GM23338 (cell line): ENCODE measurements at regions not wholly inside any gene's neighbourhood (a gene's known extent, or its start where the extent isn't known, plus 50 kb on each side); places are given as distances from the start of the nearest gene placed in this dataset.

Source experiments
- ATAC-seq: fragments of 200-7000 bp; cut with Tn5 transposase; 3 replicates; pipeline ENCODE4 v1.9.1; 2020
- DNase-seq: peaks from one replicate; pipeline ENCODE4 v3.0.0-alpha.2; 2015; ENCODE audit warnings: low spot score
- H2AFZ ChIP-seq: fragments of 200-600 bp; sonication (generic); 2 replicates; pipeline ENCODE4 v1.8.0; 2016; ENCODE audit warnings: antibody characterized with exemption, mild to moderate bottlenecking, moderate library complexity
- H3F3A ChIP-seq: fragments of 200-600 bp; sonication (generic); replicated peaks from 2 replicates; pipeline ENCODE4 v1.8.0; 2017; ENCODE audit warnings: antibody characterized with exemption, mixed run types, low read depth
- H3K27ac ChIP-seq: fragments of 200-600 bp; sonication (generic); 2 replicates; pipeline ENCODE4 v1.6.1; 2016; ENCODE audit warnings: low read depth
- H3K27me3 ChIP-seq: fragments of 200-600 bp; sonication (generic); 2 replicates; pipeline ENCODE4 v1.8.0; 2016; ENCODE audit warnings: mild to moderate bottlenecking, mixed run types, moderate library complexity; ENCODE audit not compliant: insufficient read depth
- H3K36me3 ChIP-seq: fragments of 200-600 bp; sonication (generic); 2 replicates; pipeline ENCODE4 v1.8.0; 2016; ENCODE audit warnings: mild to moderate bottlenecking; ENCODE audit not compliant: insufficient read depth
- H3K4me1 ChIP-seq: fragments of 200-600 bp; sonication (generic); 2 replicates; pipeline ENCODE4 v1.8.0; 2016; ENCODE audit warnings: mild to moderate bottlenecking, moderate library complexity; ENCODE audit not compliant: insufficient read depth
- H3K4me2 ChIP-seq: fragments of 200-600 bp; sonication (generic); 2 replicates; pipeline ENCODE4 v1.7.1; 2017; ENCODE audit warnings: mixed run types
- H3K4me3 ChIP-seq: fragments of 200-600 bp; sonication (generic); 2 replicates; pipeline ENCODE4 v1.6.1; 2016; ENCODE audit warnings: mixed run types
- H3K79me2 ChIP-seq: fragments of 200-600 bp; sonication (generic); replicated peaks from 2 replicates; pipeline ENCODE4 v1.8.0; 2017; ENCODE audit warnings: mild to moderate bottlenecking; ENCODE audit not compliant: insufficient read depth
- H3K9me2 ChIP-seq: fragments of 200-600 bp; sonication (generic); 2 replicates; pipeline ENCODE4 v1.8.0; 2017; ENCODE audit not compliant: insufficient read depth
- H4K20me1 ChIP-seq: fragments of 200-600 bp; sonication (generic); replicated peaks from 2 replicates; pipeline ENCODE4 v1.8.0; 2017; ENCODE audit warnings: mild to moderate bottlenecking; ENCODE audit not compliant: insufficient read depth
- H3K27ac Mint-ChIP-seq: 2 replicates; pipeline ENCODE4 v1.8.0; 2020; ENCODE audit warnings: inconsistent platforms, mild to moderate bottlenecking, moderate library complexity, mixed read lengths
- H3K27me3 Mint-ChIP-seq: 3 replicates; pipeline ENCODE4 v1.8.0; 2022; ENCODE audit warnings: low read depth, mild to moderate bottlenecking, moderate library complexity, mixed read lengths, inconsistent platforms; ENCODE audit not compliant: insufficient read depth, poor library complexity
- H3K36me3 Mint-ChIP-seq: 3 replicates; pipeline ENCODE4 v1.8.0; 2021; ENCODE audit warnings: low read depth, mild to moderate bottlenecking, inconsistent platforms, moderate library complexity, mixed read lengths
- H3K4me1 Mint-ChIP-seq: 3 replicates; pipeline ENCODE4 v1.8.0; 2020; ENCODE audit warnings: mild to moderate bottlenecking, inconsistent platforms, mixed read lengths
- H3K4me3 Mint-ChIP-seq: 3 replicates; pipeline ENCODE4 v1.8.0; 2021; ENCODE audit warnings: moderate library complexity, mild to moderate bottlenecking, inconsistent platforms, mixed read lengths
- H3K9me3 Mint-ChIP-seq: 3 replicates; pipeline ENCODE4 v1.8.0; 2020; ENCODE audit warnings: moderate library complexity, mild to moderate bottlenecking, inconsistent platforms, mixed read lengths
- CREB1 ChIP-seq: fragments of 250-450 bp; sonication (Bioruptor Pico); IDR thresholded peaks from 2 replicates; pipeline ENCODE4 v1.5.0; 2020; ENCODE audit warnings: low read depth, mild to moderate bottlenecking, moderate library complexity
- JUNB ChIP-seq: IDR thresholded peaks from one replicate; pipeline ENCODE4 v1.6.1; 2016; ENCODE audit warnings: antibody characterized with exemption; ENCODE audit not compliant: unreplicated experiment
- POLR2AphosphoS5 ChIP-seq: IDR thresholded peaks from 2 replicates; pipeline ENCODE4 v1.6.1; 2016; ENCODE audit warnings: antibody characterized with exemption, low read depth
- STAT1 ChIP-seq: IDR thresholded peaks from one replicate; pipeline ENCODE4 v1.6.1; 2016; ENCODE audit warnings: antibody characterized with exemption; ENCODE audit not compliant: unreplicated experiment
- ZNF331 ChIP-seq: fragments of 250-450 bp; sonication (Bioruptor Pico); IDR thresholded peaks from 2 replicates; pipeline ENCODE4 v1.5.0; 2020; ENCODE audit warnings: low read depth, mild to moderate bottlenecking, moderate library complexity
- TF ChIP-seq, protein P1 (sequence below), 2 experiments: fragments of 200-600 bp in 1 of 2; sonication (generic) in 1 of 2; conservative IDR thresholded peaks; 2 replicates each; pipeline versions ENCODE4 v1.5.1 to v1.6.1; 2016 to 2017; ENCODE audit warnings: antibody characterized with exemption in 2 of 2, low read depth in 2 of 2, mild to moderate bottlenecking in 2 of 2, moderate library complexity in 1 of 2
- TF ChIP-seq, protein P2 (sequence below): IDR thresholded peaks from one replicate; pipeline ENCODE4 v1.6.1; 2018; ENCODE audit warnings: antibody characterized with exemption; ENCODE audit not compliant: unreplicated experiment
- TF ChIP-seq, protein P3 (sequence below): fragments of 250-450 bp; sonication (Bioruptor Pico); IDR thresholded peaks from 2 replicates; pipeline ENCODE4 v1.5.0; 2020; ENCODE audit warnings: mild to moderate bottlenecking, moderate library complexity
- TF ChIP-seq, protein P4 (sequence below): IDR thresholded peaks from 2 replicates; pipeline ENCODE4 v1.6.1; 2016; ENCODE audit warnings: antibody characterized with exemption

DNA sequence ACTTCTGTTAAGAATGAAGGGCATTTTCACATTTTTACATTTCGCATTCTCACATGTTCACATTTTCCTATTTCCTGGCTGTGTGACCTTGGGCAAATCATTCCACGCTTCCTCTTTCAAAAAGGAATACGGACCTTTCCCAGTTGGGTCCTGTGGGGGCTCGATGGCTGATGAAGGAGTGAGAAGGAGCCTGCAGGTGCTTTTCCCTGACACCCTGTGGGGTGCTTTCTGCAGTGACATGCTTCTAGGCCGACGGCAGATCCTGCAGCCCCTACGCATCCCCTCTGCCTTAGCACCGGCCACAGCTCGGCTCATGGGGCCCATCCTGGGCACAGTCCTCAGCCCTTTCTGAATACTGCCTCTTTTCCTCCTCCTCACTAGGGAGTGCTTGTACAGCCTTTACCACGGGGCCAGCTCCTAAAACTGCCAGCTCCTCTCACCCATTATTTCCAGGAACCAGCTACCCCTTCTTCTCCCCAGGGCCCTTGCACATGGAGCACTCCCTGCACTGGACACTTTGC lies 91.0 kb downstream of the FOXL1 start (continued):
- TF ChIP-seq ZNF331 (CRISPR knock-in tag) (no peak), CREB1 (CRISPR knock-in tag) (no peak), POLR2AphosphoS5 (no peak)
- TF ChIP-seq, protein P1, sequence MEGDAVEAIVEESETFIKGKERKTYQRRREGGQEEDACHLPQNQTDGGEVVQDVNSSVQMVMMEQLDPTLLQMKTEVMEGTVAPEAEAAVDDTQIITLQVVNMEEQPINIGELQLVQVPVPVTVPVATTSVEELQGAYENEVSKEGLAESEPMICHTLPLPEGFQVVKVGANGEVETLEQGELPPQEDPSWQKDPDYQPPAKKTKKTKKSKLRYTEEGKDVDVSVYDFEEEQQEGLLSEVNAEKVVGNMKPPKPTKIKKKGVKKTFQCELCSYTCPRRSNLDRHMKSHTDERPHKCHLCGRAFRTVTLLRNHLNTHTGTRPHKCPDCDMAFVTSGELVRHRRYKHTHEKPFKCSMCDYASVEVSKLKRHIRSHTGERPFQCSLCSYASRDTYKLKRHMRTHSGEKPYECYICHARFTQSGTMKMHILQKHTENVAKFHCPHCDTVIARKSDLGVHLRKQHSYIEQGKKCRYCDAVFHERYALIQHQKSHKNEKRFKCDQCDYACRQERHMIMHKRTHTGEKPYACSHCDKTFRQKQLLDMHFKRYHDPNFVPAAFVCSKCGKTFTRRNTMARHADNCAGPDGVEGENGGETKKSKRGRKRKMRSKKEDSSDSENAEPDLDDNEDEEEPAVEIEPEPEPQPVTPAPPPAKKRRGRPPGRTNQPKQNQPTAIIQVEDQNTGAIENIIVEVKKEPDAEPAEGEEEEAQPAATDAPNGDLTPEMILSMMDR (conservative IDR thresholded peaks at IDR 0.05; ENCODE audit: low read depth in 2 of 2), result no peak

DNA sequence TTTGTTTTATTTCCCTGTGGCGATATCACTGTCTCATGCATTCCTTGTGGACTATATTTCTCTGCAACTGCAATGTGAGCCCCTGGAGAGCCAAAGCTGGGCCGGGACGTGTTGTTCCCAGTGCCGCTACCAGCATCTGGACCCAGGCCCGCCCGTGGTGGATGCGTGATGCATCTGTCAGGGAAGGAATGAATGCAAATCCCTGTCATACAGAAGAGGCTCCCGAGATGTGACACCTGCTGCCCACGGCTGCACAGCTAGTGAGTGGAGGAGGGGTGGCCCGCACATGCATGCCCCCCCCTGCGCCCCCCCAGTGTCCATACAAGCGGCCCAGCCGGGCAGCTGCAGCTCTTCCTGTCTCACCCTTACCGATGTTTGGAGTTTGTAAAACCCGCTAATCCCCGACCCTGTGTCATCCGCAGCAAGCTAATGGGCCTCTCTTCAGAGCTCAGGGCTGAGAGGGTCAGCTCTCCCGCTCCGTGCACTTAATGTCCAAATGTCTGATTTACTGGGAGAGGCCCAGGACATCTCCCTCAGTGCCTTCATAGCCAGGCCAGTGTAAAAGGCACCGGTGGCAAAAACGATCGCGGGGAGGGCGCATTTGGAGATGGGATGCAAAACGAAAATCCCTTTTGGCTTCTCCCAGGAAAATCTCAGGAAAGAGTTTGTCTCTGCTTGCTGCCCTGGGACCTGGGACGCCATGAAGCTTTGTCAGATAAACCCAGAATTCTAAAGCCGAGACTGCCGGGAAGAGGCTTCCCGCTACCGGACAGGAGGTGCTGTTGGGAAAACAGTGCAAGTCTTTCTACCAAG lies 91.8 kb downstream of the FOXL1 start:
- Mint-ChIP-seq H3K36me3 (no peaks in the 10 kb centered on the region), H3K4me3 (no peak overlapping the region), H3K9me3 (peaks cover 6% of the 10 kb centered on the region; the same call in 2 of the 3 replicates), H3K4me1 (peaks cover 26% of the 10 kb centered on the region), H3K27ac (no peak overlapping the region), H3K27me3 (peaks cover 3% of the 10 kb centered on the region)
- H3K4me2 ChIP-seq, result no peak overlapping the region
- no peaks in the 10 kb centered on the region for H3K79me2 ChIP-seq
- no peaks in the 10 kb centered on the region for H3F3A ChIP-seq
- no peaks in the 10 kb centered on the region for H3K36me3 ChIP-seq
- DNase-seq, result no peak
- H3K4me3 ChIP-seq, result no peak overlapping the region
- H3K9me2 ChIP-seq, result 0 out of 2 replicates have a peak, but pooled peaks cover 8% of the 10 kb centered on the region
- no peaks in the 10 kb centered on the region for H4K20me1 ChIP-seq
- H3K4me1 ChIP-seq, result peaks cover 13% of the 10 kb centered on the region
- peak overlapping the region; percentile 84 for H2AFZ ChIP-seq
- peak; percentile 19; the same call in 2 of the 3 replicates for ATAC-seq
- no peaks in the 10 kb centered on the region for H3K27me3 ChIP-seq
- H3K27ac ChIP-seq, result no peak overlapping the region
- no peak for TF ChIP-seq JUNB
- no peak for TF ChIP-seq STAT1
- TF ChIP-seq, protein P2, sequence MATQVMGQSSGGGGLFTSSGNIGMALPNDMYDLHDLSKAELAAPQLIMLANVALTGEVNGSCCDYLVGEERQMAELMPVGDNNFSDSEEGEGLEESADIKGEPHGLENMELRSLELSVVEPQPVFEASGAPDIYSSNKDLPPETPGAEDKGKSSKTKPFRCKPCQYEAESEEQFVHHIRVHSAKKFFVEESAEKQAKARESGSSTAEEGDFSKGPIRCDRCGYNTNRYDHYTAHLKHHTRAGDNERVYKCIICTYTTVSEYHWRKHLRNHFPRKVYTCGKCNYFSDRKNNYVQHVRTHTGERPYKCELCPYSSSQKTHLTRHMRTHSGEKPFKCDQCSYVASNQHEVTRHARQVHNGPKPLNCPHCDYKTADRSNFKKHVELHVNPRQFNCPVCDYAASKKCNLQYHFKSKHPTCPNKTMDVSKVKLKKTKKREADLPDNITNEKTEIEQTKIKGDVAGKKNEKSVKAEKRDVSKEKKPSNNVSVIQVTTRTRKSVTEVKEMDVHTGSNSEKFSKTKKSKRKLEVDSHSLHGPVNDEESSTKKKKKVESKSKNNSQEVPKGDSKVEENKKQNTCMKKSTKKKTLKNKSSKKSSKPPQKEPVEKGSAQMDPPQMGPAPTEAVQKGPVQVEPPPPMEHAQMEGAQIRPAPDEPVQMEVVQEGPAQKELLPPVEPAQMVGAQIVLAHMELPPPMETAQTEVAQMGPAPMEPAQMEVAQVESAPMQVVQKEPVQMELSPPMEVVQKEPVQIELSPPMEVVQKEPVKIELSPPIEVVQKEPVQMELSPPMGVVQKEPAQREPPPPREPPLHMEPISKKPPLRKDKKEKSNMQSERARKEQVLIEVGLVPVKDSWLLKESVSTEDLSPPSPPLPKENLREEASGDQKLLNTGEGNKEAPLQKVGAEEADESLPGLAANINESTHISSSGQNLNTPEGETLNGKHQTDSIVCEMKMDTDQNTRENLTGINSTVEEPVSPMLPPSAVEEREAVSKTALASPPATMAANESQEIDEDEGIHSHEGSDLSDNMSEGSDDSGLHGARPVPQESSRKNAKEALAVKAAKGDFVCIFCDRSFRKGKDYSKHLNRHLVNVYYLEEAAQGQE, result no peak
- no peak for TF ChIP-seq ZNF331 (CRISPR knock-in tag)
- TF ChIP-seq, protein P3, sequence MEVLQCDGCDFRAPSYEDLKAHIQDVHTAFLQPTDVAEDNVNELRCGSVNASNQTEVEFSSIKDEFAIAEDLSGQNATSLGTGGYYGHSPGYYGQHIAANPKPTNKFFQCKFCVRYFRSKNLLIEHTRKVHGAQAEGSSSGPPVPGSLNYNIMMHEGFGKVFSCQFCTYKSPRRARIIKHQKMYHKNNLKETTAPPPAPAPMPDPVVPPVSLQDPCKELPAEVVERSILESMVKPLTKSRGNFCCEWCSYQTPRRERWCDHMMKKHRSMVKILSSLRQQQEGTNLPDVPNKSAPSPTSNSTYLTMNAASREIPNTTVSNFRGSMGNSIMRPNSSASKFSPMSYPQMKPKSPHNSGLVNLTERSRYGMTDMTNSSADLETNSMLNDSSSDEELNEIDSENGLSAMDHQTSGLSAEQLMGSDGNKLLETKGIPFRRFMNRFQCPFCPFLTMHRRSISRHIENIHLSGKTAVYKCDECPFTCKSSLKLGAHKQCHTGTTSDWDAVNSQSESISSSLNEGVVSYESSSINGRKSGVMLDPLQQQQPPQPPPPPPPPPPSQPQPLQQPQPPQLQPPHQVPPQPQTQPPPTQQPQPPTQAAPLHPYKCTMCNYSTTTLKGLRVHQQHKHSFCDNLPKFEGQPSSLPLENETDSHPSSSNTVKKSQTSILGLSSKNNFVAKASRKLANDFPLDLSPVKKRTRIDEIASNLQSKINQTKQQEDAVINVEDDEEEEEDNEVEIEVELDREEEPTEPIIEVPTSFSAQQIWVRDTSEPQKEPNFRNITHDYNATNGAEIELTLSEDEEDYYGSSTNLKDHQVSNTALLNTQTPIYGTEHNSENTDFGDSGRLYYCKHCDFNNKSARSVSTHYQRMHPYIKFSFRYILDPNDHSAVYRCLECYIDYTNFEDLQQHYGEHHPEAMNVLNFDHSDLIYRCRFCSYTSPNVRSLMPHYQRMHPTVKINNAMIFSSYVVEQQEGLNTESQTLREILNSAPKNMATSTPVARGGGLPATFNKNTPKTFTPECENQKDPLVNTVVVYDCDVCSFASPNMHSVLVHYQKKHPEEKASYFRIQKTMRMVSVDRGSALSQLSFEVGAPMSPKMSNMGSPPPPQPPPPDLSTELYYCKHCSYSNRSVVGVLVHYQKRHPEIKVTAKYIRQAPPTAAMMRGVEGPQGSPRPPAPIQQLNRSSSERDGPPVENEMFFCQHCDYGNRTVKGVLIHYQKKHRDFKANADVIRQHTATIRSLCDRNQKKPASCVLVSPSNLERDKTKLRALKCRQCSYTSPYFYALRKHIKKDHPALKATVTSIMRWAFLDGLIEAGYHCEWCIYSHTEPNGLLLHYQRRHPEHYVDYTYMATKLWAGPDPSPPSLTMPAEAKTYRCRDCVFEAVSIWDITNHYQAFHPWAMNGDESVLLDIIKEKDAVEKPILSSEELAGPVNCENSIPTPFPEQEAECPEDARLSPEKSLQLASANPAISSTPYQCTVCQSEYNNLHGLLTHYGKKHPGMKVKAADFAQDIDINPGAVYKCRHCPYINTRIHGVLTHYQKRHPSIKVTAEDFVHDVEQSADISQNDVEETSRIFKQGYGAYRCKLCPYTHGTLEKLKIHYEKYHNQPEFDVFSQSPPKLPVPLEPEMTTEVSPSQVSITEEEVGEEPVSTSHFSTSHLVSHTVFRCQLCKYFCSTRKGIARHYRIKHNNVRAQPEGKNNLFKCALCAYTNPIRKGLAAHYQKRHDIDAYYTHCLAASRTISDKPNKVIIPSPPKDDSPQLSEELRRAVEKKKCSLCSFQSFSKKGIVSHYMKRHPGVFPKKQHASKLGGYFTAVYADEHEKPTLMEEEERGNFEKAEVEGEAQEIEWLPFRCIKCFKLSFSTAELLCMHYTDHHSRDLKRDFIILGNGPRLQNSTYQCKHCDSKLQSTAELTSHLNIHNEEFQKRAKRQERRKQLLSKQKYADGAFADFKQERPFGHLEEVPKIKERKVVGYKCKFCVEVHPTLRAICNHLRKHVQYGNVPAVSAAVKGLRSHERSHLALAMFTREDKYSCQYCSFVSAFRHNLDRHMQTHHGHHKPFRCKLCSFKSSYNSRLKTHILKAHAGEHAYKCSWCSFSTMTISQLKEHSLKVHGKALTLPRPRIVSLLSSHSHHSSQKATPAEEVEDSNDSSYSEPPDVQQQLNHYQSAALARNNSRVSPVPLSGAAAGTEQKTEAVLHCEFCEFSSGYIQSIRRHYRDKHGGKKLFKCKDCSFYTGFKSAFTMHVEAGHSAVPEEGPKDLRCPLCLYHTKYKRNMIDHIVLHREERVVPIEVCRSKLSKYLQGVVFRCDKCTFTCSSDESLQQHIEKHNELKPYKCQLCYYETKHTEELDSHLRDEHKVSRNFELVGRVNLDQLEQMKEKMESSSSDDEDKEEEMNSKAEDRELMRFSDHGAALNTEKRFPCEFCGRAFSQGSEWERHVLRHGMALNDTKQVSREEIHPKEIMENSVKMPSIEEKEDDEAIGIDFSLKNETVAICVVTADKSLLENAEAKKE (CRISPR knock-in tag), result no peak
- TF ChIP-seq, protein P4, sequence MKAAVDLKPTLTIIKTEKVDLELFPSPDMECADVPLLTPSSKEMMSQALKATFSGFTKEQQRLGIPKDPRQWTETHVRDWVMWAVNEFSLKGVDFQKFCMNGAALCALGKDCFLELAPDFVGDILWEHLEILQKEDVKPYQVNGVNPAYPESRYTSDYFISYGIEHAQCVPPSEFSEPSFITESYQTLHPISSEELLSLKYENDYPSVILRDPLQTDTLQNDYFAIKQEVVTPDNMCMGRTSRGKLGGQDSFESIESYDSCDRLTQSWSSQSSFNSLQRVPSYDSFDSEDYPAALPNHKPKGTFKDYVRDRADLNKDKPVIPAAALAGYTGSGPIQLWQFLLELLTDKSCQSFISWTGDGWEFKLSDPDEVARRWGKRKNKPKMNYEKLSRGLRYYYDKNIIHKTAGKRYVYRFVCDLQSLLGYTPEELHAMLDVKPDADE, result no peak
